Activated CD4-positive, alpha-beta T cell treated with anti-CD3 and anti-CD28 coated beads, Interleukin-10, Interleukin-2, amounts not matched to agents 100 ng/mL and 50 ng/mL, durations not matched to agents 16 hours and 8 hours (primary cell): ENCODE measurements at regions not wholly inside any gene's neighbourhood (a gene's known extent, or its start where the extent isn't known, plus 50 kb on each side); places are given as distances from the start of the nearest gene placed in this dataset.
"Not testable (repeated sequence)": the region's sequence is repeated elsewhere in the genome, so short reads cannot be mapped to it uniquely, and the experiment has no call there.

Experiments
- DNase-seq: peaks from one replicate; pipeline ENCODE4 v3.0.0-alpha.2; 2020

DNA sequence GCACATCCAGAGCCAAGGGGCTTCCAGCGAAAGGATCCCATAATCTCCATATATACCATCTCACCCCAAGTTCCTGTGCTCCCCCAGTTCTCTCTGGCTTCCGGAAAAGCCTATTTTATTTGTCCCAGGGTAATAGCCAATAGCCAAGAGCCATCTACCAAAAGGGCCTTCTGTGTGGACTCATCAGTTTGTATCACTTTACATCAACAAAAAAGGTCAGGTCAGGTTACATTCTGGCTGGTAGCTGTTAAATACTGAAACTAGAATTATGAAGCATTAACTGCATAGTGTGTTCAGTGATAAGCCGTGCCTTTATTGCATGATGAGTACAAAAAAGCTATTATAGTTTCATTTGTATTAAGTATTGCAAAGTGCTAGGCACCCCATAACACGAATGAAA, 223.7 kb downstream of the IRS1 start:
- DNase-seq: no peak

DNA sequence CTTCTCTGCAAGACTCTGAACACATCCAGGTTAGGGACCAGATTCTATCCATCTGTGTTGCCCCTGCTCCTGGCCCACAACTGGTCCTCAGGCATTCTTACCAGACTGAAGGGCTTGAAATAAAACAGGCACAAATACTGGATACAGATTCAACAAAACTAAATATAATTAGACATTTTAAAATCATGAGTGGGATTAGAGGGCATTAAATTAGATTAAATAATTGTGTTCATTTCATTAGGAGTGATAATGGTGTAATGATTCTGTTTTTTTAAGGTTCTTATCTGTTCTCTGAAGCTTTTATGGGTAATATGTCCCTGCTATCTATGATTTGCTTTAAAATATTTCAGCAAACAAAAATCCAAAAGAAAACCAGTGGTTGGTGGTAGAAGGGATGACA, 226.5 kb downstream of the IRS1 start:
- no peak for DNase-seq

DNA sequence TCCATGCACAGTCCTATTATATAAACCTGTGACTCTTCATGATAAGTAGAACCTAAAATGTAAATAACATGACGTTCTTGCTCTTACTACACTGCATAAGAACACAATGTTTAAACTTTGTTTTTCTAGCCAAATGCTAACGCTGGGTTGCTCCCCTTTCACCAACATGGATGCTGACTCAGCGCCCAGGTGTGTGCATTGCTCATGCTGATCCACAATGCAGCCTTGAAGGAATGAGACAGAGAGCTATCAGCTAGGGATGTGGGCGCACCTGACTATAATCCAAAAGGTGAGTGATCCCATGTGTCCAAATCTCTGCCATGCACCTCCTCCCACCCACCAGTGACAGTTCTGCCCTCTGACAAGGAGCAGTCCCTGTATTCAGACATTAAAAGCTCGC, 235.0 kb downstream of the IRS1 start:
- no peak for DNase-seq

DNA sequence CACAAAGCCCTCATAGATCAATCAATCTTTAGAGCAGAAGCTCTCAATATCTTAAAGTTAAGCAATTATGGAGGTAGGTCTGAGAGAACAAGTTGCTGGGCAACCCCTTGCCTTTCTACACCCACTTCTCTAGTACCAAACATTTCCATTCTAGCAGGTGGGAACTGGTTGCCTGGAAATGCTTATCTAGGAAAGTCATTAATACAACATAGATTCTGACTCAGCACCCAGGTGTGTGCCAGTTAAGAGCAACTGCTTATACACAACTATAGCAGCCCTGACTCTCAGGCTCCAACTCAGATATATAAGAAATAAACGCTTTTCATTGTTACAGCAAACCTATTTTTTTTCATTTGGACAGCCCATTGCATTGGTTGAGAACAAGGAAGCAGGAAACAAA, 237.7 kb downstream of the IRS1 start:
- DNase-seq: no peak

DNA sequence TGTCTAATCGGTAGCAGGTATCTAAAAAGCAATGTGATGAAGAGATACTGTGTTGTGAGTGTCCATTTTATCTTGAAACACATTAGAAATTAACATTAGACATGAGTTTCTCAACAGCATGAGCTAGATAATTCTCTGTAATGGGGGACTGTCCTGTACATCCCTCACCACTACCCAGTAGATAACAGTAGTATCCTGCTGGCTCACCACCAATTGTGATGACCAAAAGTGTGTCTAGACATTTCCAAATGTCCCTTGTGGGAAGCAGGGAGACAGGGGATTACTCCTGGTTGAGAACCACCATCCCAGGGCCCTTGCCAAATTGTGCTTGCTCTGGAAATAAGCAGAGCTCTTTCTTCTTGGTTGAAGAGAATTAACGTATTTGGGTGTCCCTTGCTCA, 239.3 kb downstream of the IRS1 start:
- DNase-seq: no peak

DNA sequence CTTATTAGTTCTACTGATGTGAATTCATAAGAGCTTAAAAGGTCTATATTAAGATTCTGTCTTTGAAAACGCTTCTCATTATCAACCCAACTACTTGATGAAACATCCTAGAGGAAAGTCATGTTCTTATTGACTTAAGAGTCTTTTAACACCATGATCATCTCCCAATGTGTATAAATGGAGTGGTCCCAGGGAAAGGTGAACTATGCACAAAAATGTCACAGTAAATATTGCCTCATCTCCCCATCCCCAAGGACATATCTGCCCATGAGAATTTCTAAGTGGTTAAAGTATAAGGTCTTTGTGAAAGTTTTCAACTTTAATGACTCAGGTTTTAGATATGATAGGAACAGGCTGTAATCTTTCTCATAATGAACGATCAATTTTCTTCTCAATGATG, 240.1 kb downstream of the IRS1 start:
- DNase-seq: no peak

DNA sequence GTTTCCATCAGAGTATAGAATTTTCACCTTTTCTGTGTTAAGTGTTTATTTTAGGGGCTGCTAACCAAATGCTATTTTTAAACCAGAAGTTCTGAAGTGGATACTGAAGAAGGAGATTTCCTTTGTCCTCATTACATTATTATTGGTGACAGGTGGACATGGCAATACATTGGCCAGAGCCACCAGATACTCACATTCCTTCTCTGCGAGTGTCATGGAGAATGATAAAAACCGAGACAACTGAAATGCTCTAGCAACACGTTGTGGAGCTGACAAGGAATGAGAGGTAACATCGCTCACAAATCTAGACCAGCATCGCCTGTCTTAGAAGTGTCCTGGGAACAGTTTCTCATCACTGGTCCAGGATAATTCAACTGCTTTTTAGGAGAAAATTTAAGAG, 241.2 kb downstream of the IRS1 start:
- DNase-seq: no peak

DNA sequence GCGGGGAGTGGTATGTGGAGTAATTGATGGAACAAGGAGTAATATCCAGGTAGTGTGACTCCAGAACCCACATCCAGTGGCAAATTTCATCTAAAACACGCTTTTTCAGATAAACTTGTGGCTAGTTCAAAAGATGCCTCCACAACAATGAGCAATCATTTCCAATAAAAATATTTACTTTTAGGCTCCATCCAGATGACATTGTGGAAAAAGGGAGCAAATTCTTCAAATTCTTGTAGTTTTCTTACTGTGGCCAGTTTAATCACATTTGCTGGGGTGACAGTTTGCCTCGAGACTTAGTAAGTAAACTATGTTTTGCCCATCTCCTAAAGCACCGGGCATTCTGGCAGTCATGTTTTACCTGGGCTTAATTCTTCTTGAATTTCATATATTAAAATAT, 243.6 kb downstream of the IRS1 start:
- DNase-seq: no peak

DNA sequence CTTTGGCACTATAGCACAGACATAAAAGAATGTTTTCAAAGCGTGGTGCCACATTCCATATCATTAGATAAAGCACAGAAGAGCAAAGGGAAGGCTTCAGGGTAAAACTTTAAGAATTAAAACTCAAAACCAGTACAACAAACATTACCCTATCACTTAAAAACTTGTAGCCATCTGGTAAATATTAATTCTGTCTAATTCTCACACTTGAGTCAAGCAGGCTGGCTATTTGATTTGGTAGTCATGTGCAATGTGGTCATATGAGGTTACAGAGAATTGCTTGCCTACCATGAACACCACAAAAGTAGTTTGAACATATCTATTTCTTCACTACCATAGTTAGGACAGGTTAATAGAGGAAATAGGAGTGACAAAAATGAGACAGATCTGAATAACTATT, 244.9 kb downstream of the IRS1 start:
- no peak for DNase-seq

DNA sequence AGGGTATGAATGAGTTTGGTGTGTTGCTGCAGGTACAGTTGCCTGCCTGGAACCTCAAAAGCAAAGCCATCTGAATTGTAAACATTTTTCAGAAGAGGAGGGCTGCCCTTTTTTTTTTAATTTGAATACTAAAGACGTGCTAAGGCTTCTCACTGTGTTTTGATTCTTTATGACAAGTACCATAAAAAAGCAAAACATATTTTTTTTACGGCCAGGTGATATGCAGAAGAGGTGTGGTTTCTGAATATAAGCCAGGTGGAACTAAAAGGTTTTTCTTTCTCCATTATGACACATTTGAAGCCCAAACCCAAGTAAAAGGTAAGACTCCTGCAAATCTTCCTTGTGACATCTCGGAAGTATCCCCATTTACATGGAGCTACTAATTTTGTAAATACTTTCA, 246.3 kb downstream of the IRS1 start:
- no peak for DNase-seq

DNA sequence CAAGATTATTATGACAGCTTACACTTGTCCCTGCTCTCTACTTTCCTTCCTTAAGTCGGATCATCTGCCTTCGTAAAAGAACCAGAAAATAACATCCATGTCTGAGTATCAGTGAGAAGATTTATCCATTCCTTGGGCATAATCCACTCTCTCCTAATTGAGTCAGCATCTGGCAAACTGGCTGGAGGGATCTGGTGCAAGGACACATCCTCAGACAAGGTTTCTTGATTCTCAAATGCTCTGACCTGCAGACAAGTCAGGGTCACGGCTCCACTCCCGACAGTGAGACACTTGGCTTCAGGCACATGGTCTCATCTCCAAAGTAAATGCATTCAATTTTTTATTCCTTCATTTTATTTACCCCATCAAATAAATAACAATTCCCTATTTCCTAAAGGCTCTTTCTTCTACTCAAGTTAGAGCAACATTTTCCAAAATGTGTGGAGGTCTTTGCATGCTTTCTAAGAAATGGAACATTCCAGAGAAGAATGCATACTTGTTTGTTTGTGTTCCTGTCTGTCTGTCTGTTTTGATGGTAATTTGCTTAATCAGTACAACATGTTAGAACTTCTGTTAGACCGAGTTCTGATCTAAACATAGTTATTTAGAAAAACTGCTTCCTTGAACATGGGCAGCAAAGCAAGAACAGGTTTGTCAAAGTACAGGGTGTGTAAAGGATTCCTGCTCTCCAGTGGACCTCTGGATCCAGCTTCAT, 246.9 kb downstream of the IRS1 start:
- no peak for DNase-seq

DNA sequence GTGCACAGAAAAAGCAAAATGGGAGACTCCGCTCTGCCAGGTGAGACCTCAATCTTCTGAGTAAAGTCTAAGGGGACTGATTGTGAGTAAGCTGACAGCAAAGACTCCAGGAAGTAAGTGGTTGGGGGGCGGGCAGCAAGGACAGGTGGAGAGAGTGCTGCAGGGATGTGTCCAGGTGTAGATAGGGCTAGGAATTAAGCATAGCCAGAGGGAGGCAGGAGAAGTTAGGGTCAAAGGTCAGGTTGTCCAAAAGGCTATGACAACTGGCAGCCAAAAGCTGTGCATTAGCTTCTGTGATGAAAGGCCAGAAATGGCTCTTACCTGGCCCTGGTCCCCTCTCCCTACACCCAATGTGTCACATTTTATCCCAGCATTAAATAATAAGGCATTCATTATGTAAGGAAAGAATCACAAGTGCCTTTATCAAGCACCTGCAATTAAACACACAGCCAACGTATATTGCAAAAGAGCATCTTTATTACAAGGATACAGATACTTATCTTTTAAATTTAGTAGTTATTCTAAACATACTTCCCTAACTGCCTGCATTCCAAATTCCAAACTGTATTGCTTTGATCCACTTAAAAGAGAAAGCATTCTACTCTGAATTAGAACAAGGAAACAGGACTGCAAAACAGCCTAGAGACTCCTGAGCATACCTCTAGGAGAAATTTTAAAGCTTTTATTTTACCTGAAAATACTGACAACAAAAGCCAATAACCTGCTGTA, 247.9 kb downstream of the IRS1 start:
- DNase-seq: no peak

DNA sequence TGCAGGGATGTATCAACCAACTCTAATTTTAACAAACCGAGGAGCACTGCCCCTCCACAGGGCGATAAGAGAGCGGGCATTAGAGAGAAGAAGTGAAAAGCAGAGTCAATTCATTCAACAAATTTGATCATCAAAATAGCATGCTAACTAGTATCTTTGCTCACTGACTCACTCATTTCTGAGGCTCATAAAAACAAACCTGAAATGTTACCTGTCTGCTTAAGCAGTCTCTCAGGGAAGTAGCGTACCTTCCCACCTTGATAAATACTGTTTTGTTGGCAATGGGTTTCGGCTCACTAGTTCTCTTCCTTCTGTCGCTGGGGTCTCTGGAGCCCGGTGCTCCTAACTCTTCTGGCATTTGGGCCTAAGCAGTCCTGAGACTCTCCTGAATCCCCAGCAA, 248.8 kb downstream of the IRS1 start:
- DNase-seq: no peak

DNA sequence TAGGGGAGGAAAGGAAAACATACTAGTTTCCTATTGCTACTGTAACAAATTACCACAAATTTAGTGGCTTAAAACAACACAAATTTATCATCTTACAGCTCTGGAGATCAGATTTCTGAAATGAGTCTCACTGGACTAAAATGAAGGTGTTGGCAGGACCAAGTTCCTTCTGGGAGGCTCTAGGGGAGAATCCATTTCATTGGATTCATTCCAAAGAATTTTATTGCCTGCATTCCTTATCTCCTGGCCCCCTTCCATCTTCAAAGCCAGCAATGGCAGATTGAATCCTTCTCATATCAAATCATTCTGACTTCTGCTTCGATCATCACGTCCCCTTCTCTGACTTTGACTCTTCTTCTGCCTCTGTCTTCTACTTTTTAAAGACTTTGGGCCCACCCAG, 250.9 kb downstream of the IRS1 start:
- DNase-seq: no peak

DNA sequence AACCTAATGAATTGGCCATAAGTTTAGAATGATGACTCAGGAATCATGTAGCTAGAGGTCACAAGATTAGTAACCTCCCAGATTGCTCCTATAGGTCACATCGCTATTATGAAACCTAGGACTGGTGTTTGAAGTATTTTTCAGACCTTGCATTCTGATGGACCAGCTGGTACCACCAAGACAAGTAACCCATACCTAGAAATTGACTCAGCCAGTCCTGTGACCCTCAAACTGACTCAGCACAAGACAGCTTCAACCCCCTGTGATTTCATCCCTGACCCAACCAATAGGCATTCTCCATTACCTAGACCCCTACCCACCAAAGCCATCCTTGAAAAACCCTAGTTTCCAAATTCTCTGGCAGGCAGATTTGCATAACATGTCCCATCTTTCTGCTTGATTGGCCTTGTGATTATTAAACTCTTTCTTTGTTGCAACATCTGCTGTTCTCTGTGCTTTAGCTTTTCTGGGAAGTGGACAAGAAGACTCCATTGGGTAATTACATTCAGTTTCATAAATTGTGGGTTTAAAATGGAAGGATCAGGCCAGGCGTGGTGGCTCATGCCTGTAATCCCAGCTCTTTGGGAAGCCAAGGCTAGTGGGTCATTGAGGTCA, 254.9 kb downstream of the IRS1 start:
- DNase-seq: no peak

DNA sequence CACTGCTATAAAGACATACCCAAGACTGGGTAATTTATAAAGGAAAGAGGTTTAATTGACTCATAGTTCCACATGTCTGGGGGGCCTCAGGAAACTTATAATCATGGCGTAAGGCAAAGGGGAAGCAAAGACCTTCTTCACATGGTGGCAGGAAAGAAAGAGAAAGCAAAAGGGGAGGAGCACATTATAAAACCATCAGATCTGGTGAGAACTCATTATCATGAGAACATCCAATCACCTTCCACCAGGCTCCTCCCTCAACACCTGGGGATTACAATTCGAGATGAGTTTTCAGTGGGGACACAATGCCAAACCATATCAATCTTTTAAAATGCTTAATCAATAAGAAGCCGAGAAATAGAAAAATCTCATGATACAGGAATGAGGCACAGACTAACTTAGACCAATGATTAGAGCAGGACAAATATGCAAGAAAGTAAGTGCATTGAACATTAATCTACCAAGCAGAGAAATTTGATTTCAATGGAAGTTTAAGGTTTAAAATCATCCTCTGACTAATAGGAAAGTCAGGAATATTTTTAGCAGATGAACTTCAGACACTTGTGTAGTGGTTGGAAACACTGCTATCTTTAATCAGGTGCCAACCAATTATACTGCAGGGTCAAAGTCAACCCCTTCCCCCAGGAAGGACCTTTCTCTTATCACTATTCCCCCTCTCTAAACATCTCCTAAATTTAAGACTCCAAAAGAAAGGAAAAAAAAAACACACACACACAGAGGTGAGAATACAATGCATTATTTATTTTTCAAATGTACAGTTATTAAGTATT, 259.2 kb downstream of the IRS1 start:
- no peak for DNase-seq

DNA sequence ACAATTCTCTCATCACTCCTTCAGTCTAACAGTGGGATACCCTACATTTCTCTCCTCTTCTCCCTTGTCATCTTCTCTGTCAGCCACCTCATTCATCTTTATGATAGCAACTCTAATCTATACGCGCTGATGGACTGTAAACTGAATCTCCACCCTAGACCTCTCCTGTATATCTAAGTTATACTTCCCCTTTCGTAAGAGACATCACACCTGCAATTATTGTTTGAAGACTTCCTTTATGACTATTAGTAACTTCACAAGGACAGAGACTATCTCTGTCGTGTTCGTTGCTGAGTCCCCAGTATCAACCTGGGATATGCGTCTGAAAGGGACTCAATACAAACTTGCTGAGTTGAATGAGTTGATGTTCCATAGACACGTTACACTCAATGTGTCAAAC, 263.2 kb downstream of the IRS1 start:
- no peak for DNase-seq

DNA sequence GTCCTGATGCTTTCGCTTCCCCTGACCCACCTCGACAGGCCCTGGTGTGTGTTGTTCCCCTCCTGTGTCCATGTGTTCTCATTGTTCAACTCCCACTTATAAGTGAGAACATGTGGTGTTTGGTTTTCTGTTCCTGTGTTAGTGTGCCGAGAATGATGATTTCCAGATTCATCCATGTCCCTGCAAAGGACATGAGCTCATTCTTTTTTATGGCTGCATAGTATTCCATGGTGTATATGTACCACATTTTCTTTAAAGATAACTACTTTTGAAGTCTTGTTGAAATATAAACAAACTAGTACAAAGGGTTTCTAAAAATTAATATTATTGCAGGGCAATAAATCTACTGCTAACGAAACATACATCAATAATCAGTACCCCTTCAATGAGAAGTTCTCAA, 266.6 kb downstream of the IRS1 start:
- DNase-seq: not testable (repeated sequence)

DNA sequence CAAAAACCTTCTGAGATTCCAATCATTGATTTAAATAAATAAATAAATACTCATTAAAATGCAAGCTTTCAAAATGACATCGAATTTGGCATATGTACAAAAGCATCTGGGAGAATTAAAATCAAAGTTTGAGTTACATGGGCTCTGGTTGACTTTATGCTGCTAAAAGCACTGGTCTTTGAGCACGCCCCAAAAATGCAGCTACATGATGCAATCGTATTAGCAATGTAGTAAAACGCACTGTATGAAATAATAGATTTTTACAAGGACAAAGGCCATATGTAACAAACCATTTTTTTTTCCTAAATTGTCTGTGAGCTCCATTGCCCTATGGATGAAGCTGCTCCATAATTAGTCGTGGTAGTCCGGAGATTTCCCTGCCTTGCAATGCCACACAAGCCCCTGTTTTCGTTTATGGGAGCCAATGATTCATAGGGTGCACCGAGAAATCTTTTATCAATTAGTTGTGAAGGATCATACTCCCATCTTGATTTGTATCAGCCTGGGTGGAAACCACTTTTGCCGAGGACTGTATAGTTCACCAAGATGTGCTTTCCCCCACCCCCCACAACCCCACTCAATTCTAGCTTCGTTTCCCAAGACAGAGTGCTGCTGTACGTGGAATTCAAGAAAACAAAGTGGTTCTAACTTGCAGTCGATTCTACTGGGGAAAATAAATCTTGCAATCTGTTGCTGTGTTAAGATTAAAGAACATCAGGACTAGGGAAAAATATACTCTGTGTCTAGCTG, 268.4 kb downstream of the IRS1 start:
- DNase-seq: no peak

DNA sequence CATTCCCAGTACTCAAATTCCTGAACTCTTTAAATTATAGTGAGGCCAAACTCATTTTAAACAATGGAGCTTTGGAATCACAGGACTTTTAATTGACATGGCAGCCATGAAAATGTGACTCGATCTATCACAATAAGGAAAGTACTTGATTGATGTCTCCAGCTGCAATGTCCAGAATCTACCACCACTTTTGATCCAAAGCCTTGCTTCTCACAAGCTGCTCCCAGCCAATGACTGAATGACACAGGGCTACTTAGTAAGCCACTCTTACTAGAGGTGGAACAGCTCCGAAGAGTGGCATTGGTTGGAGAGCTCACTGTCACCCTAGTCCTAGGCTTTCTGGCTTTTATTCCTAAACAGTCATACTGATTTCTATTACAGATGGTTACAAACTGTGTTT, 270.1 kb downstream of the IRS1 start:
- no peak for DNase-seq

DNA sequence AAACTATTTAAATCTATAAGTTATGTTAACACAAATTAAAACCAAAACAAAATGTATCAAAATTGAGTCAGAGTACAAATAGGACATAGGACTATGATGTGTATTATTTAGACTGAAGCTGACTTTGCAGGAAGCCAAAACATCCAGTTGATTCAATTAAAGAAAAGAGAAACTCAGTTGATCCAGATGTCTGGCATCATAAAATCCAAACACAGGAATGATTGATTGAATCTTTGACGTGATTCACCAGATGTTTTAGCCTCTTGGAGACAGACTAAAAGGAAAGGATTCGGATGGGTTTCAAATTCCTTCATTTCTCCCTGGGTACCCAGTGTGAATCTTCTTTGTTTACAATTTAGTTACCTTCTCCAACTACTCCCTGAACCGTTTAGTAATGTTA, 272.9 kb downstream of the IRS1 start:
- no peak for DNase-seq

DNA sequence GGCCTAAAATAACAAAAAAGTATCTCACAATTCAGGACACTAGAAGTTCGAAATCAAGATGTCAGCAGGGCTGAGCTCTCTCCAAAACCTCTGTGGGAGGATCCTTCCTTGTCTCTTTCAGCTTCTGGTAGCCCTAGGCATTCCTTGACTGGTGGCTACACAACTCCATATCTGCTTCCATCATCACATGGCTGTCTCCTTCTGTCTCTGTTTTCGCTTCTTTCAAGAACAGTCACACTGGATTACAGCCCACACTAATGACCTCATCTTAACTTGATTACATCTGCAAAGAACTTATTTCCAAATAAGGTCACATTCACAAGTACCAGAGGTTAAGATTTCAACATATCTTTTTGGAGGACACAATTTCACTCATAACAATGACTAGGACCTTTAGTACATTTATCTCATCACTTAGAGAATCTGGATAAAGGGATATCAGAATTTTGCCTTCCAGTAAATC, 275.2 kb downstream of the IRS1 start:
- DNase-seq: no peak

DNA sequence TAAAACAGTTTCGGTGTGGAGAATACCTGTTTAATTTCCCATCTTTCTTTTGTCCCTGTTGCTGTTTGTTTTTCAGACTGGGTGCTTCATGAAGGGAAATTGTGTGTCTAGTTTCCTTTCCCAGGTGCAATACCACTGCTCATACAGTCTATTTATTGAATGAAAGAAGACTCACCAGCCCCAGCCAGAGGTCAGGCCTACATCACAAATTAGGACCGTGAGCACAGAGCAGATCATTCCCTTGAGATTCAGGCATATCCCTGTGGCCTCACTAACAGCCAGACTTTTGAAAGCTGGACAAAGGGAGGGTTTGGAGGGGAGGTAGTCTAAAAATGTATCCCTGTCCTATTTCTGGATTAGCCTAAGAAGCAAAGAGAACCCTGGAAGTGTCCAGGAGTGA, 278.9 kb downstream of the IRS1 start:
- DNase-seq: no peak
